MM.1S (cell line): ENCODE measurements at regions not wholly inside any gene's neighbourhood (a gene's known extent, or its start where the extent isn't known, plus 50 kb on each side); places are given as distances from the start of the nearest gene placed in this dataset.

ENCODE experiments used
- DNase-seq: peaks from one replicate; pipeline ENCODE4 v3.0.0-alpha.2; 2015
- H2AFZ ChIP-seq: fragments of 300-600 bp; sonication (generic); 2 replicates; pipeline ENCODE4 v1.6.0; 2016; ENCODE audit warnings: antibody characterized with exemption, low read length
- H3F3A ChIP-seq: fragments of 300-600 bp; sonication (generic); 2 replicates; pipeline ENCODE4 v1.6.1; 2016; ENCODE audit warnings: mild to moderate bottlenecking, antibody characterized with exemption, low read length, moderate library complexity, mixed read lengths; ENCODE audit not compliant: insufficient read depth
- H3K27ac ChIP-seq: fragments of 300-600 bp; sonication (generic); 2 replicates; pipeline ENCODE4 v1.5.1; 2016; ENCODE audit warnings: mild to moderate bottlenecking, low read length
- H3K27me3 ChIP-seq: fragments of 300-600 bp; sonication (generic); replicated peaks from 2 replicates; pipeline ENCODE4 v1.6.0; 2016; ENCODE audit warnings: low read length; ENCODE audit not compliant: insufficient read depth
- H3K36me3 ChIP-seq: fragments of 300-600 bp; sonication (generic); replicated peaks from 2 replicates; pipeline ENCODE4 v1.6.1; 2016; ENCODE audit warnings: mild to moderate bottlenecking, low read length, mixed read lengths; ENCODE audit not compliant: insufficient read depth
- H3K4me1 ChIP-seq: fragments of 300-600 bp; sonication (generic); 2 replicates; pipeline ENCODE4 v1.6.1; 2016; ENCODE audit warnings: low read length, mixed read lengths
- H3K4me2 ChIP-seq: fragments of 300-600 bp; sonication (generic); 2 replicates; pipeline ENCODE4 v1.6.0; 2016; ENCODE audit warnings: low read depth, low read length
- H3K4me3 ChIP-seq: fragments of 300-600 bp; sonication (generic); 2 replicates; pipeline ENCODE4 v1.5.1; 2016; ENCODE audit warnings: low read length, mixed read lengths
- H3K79me2 ChIP-seq: fragments of 300-600 bp; sonication (generic); 2 replicates; pipeline ENCODE4 v1.6.1; 2016; ENCODE audit warnings: mixed run types, low read length, mixed read lengths
- H3K9ac ChIP-seq: fragments of 300-600 bp; sonication (generic); 2 replicates; pipeline ENCODE4 v1.6.1; 2016; ENCODE audit warnings: low read length, mixed read lengths
- H3K9me2 ChIP-seq: fragments of 300-600 bp; sonication (generic); replicated peaks from 2 replicates; pipeline ENCODE4 v1.6.1; 2016; ENCODE audit warnings: mild to moderate bottlenecking, low read length, mixed read lengths; ENCODE audit not compliant: insufficient read depth
- H3K9me3 ChIP-seq: fragments of 300-600 bp; sonication (generic); replicated peaks from 2 replicates; pipeline ENCODE4 v1.6.1; 2016; ENCODE audit warnings: mild to moderate bottlenecking, low read length, mixed read lengths; ENCODE audit not compliant: insufficient read depth
- H4K20me1 ChIP-seq: fragments of 300-600 bp; sonication (generic); 2 replicates; pipeline ENCODE4 v1.6.1; 2016; ENCODE audit warnings: mild to moderate bottlenecking, low read length, moderate library complexity, mixed read lengths; ENCODE audit not compliant: insufficient read depth
- CTCF ChIP-seq: fragments of 300-600 bp; sonication (generic); IDR thresholded peaks from 2 replicates; pipeline ENCODE4 v1.5.1; 2016; ENCODE audit warnings: antibody characterized with exemption, low read length, mixed read lengths
- EZH2 ChIP-seq: fragments of 300-600 bp; sonication (generic); optimal IDR thresholded peaks from 2 replicates; pipeline ENCODE3; 2017; ENCODE audit warnings: low read depth, mild to moderate bottlenecking, antibody characterized with exemption, low read length, mixed read lengths
- EZH2phosphoT487 ChIP-seq: fragments of 300-600 bp; sonication (generic); IDR thresholded peaks from 2 replicates; pipeline ENCODE4 v1.6.1; 2018; ENCODE audit warnings: antibody characterized with exemption, low read length

GRCh38 chr2:158015428-158016076 is 86.1 kb upstream of the UPP2 start:
- no peak for DNase-seq

GRCh38 chr2:158013891-158014290 is 87.8 kb upstream of the UPP2 start:
- peak overlapping the region; percentile 16; the same call in 1 of the 2 replicates for H3K27ac ChIP-seq
- H3K4me1 ChIP-seq = peaks cover 9% of the 10 kb centered on the region; the same call in 1 of the 2 replicates
- H3K79me2 ChIP-seq = no peaks in the 10 kb centered on the region
- H3K9me2 ChIP-seq = no peaks in the 10 kb centered on the region
- no peak overlapping the region for H3K9ac ChIP-seq
- H4K20me1 ChIP-seq = no peaks in the 10 kb centered on the region
- TF ChIP-seq EZH2phosphoT487 = no peak
- no peak for TF ChIP-seq CTCF
- no peak for TF ChIP-seq EZH2
- no peaks in the 10 kb centered on the region for H3K36me3 ChIP-seq
- peak overlapping the region; percentile 33; the same call in 1 of the 2 replicates for H2AFZ ChIP-seq
- H3K27me3 ChIP-seq = no peaks in the 10 kb centered on the region
- H3K4me2 ChIP-seq = no peak overlapping the region
- DNase-seq = no peak
- H3F3A ChIP-seq = no peaks in the 10 kb centered on the region
- no peak overlapping the region for H3K4me3 ChIP-seq
- H3K9me3 ChIP-seq = no peaks in the 10 kb centered on the region

More at GRCh38 chr2:158015428-158016076, 86.1 kb upstream of the UPP2 start:
- Histone ChIP-seq H2AFZ (no peak overlapping the region), H3K4me2 (no peak overlapping the region), H3K27me3 (no peaks in the 10 kb centered on the region), H3K79me2 (no peaks in the 10 kb centered on the region), H3F3A (no peaks in the 10 kb centered on the region), H3K9ac (no peak overlapping the region), H3K4me3 (no peak overlapping the region), H3K36me3 (no peaks in the 10 kb centered on the region), H3K4me1 (peaks cover 9% of the 10 kb centered on the region; the same call in 1 of the 2 replicates), H3K9me3 (no peaks in the 10 kb centered on the region), H3K9me2 (no peaks in the 10 kb centered on the region), H4K20me1 (no peaks in the 10 kb centered on the region), H3K27ac (no peak overlapping the region)
- no peak for TF ChIP-seq EZH2phosphoT487
- TF ChIP-seq CTCF = no peak
- TF ChIP-seq EZH2 = no peak

DNA sequence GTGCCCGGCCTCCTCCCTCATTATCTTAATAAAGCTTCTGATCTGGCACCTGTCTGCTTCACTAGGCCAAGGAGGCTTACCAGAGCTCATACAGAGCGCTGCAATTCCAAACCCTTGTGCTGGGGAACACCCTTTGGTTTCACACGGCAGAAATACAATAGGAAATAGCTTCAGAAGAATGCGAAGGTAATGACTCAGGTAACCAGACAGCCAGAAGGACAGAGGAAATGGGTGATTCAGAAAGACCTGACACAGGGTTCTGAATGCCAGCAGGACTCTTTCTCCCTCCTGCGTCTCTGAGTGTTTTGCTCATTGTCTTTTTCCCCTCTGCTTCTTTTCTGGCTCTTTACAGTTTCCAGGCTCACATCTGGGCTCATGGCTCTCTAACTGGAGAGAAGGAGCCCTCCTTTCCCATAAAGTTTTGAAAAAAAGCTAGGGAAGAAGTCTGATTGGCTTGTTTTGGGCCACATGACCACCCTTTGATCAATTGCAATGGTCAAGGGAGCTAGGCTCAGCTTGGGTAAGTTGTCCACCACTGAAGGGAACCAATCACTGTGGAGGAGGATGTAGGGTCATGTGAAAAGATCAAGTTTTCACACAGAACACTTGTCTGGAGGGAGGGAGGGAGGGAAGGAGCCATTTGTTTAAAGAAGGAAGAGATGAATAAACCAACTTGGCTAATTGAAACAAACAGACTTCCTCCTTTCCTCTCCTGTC is 90.5 kb upstream of the UPP2 start:
- H2AFZ ChIP-seq = no peak overlapping the region
- H3K9ac ChIP-seq = no peak overlapping the region
- no peaks in the 10 kb centered on the region for H3K79me2 ChIP-seq

More for the DNA sequence above, 90.5 kb upstream of the UPP2 start:
- H3K36me3 ChIP-seq = no peaks in the 10 kb centered on the region
- no peak for DNase-seq
- no peaks in the 10 kb centered on the region for H3K9me3 ChIP-seq
- H3K4me1 ChIP-seq = peaks cover 9% of the 10 kb centered on the region; the same call in 1 of the 2 replicates
- H3F3A ChIP-seq = no peaks in the 10 kb centered on the region
- TF ChIP-seq CTCF (no peak), EZH2 (no peak), EZH2phosphoT487 (no peak)
- no peak overlapping the region for H3K27ac ChIP-seq
- H3K4me2 ChIP-seq = no peak overlapping the region
- H3K27me3 ChIP-seq = no peaks in the 10 kb centered on the region
- no peaks in the 10 kb centered on the region for H4K20me1 ChIP-seq
- no peak overlapping the region for H3K4me3 ChIP-seq
- H3K9me2 ChIP-seq = no peaks in the 10 kb centered on the region
